GM12874 (cell line): ENCODE measurements at regions not wholly inside any gene's neighbourhood (a gene's known extent, or its start where the extent isn't known, plus 50 kb on each side); places are given as distances from the start of the nearest gene placed in this dataset.

Source experiments
- TF ChIP-seq, protein P1 (sequence below): IDR thresholded peaks from 2 replicates; pipeline ENCODE4 v1.5.1; 2011; ENCODE audit warnings: low read depth, mild to moderate bottlenecking, control low read depth, low read length, moderate library complexity; ENCODE audit not compliant: insufficient read depth

DNA sequence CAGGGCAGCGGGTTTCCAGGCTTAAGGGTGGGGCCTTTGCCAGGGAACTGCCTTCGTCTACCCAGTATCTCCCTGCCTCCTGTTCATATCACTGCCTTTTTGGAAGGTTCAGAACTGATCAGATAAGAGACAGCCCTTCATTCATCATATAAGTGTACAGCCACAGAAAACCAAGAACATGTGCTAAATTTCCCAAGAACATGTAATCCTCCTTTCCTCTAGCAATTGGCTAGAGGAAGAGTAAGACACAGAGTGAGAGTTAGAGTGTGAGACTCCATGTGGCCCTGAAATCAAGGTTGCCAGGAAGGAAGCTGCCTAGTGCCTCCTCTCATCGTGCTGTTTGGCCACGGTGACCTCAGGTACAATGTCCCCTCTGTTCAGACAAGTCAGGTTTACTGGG is 770.9 kb downstream of the TNS3 start:
- TF ChIP-seq, protein P1, sequence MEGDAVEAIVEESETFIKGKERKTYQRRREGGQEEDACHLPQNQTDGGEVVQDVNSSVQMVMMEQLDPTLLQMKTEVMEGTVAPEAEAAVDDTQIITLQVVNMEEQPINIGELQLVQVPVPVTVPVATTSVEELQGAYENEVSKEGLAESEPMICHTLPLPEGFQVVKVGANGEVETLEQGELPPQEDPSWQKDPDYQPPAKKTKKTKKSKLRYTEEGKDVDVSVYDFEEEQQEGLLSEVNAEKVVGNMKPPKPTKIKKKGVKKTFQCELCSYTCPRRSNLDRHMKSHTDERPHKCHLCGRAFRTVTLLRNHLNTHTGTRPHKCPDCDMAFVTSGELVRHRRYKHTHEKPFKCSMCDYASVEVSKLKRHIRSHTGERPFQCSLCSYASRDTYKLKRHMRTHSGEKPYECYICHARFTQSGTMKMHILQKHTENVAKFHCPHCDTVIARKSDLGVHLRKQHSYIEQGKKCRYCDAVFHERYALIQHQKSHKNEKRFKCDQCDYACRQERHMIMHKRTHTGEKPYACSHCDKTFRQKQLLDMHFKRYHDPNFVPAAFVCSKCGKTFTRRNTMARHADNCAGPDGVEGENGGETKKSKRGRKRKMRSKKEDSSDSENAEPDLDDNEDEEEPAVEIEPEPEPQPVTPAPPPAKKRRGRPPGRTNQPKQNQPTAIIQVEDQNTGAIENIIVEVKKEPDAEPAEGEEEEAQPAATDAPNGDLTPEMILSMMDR, result no peak

- TF ChIP-seq, protein P1, result no peak
These were observed 772.0 kb downstream of the TNS3 start for GRCh38 chr7:46809886-46810285.

- TF ChIP-seq, protein P1, result no peak
These were observed 775.1 kb downstream of the TNS3 start for GRCh38 chr7:46806856-46807255.

GRCh38 chr7:46802479-46802878 is 779.4 kb downstream of the TNS3 start:
- TF ChIP-seq, protein P1, result no peak

DNA sequence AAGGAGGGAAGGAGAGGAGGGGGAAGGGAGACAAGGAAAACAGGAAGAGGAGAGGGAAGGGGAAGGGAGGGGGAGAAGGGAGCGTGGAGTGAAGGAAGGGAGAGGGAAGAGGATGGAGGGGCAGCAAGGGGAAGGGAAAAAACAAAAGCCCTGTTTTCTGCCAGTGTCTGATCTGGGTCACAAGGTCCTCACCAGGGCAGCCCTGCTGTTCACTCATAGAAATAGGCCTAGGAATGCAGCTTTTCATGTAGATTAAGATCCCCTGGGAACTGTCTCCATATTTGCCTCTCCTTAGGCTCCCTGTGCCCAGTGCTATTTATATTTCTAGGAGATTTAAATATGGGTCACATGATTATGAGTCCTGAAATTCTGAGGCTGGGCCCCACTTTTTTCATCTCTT is 790.7 kb downstream of the TNS3 start:
- TF ChIP-seq, protein P1, result no peak

DNA sequence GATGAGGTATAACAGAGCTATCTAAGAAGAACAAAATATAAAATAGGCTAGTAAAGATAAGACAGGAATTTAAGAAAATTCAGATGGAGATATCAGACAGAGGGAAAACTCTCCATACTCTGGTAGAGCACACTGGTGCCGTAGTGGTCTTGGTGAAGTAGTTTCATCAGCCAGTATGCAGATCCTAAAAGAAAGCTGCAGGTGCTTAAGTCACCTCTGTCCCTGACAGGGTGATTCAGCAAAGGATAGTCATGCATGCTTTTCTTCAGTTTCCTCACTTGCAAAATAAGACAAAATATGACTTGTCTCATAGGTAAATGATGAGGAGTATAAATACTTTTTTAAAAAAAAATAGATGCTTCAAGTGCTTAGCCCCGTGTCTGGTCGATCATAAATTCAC is 794.9 kb downstream of the TNS3 start:
- TF ChIP-seq, protein P1, result no peak

DNA sequence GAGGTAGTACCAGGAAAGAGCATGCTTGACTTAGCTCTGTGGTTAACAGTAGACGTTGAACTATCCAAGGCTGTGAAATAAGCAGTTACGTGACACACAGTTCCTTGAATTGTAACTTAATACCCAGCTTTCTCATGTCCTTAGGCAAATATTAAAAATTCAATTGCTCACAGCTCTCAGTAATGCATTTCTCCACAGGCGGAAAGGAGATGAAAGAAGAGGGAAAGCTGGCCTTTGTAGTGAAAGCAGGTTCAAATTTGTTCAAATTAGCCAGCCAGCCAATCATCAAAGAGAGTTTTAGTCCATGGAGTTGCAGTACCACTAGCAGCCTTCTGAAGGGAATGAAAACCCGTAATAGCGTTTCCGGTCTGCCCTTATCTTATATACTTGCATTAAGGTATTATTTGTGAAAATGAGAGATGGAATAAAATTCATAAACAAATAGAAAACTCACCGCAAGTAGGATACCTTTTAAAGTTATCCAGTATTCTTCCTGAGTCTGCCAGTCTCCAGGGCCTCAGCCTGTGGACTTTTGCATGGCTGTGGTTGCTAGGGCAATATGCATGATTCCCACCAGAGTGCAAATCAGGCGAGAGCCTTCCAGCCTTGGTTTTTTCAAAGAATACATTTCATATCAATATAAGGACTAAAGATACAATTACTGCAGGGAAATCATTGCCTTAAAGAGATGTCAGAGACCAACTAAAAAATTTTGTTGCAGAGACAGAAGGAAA is 795.5 kb downstream of the TNS3 start:
- TF ChIP-seq, protein P1, result no peak
